H1 (cell line): ENCODE measurements at regions not wholly inside any gene's neighbourhood (a gene's known extent, or its start where the extent isn't known, plus 50 kb on each side); places are given as distances from the start of the nearest gene placed in this dataset.

Experiments
- CTCF ChIA-PET: fragments of 300-600 bp; sonication (Branson Sonifier 250); formaldehyde crosslinking; loops from one replicate; lab custom pipeline; 2021; ENCODE audit not compliant: partially characterized antibody; lab: Charles Lee
- POLR2A ChIA-PET: fragments of 300-600 bp; sonication (Branson Sonifier 250); formaldehyde crosslinking; loops from one replicate; lab custom pipeline; 2021; ENCODE audit warnings: inconsistent platforms; ENCODE audit not compliant: partially characterized antibody; lab: Charles Lee
- DNase-seq, 2 experiments: peaks; one replicate each; pipeline versions ENCODE4 v3.0.0 to v3.0.0-alpha.2; 2010 to 2022; ENCODE audit warnings: low spot score in 2 of 2, low read depth in 1 of 2, mixed read lengths in 1 of 2
- FAIRE-seq: peaks from 2 replicates; lab custom pipeline; 2011; peaks lifted over from hg19 to GRCh38; lab: Jason Lieb, UNC
- H2AFZ ChIP-seq: 2 replicates; pipeline ENCODE4 v1.8.1; 2012; ENCODE audit warnings: low read length, inconsistent platforms
- H2AK5ac ChIP-seq: 2 replicates; pipeline ENCODE4 v1.6.1; 2013; ENCODE audit warnings: low read depth, low read length
- H2BK120ac ChIP-seq: replicated peaks from 2 replicates; pipeline ENCODE3; 2013; ENCODE audit warnings: low read depth, low read length, inconsistent platforms
- H2BK12ac ChIP-seq: 2 replicates; pipeline ENCODE4 v1.6.1; 2013; ENCODE audit warnings: low read depth, low read length
- H2BK15ac ChIP-seq: 2 replicates; pipeline ENCODE4 v1.6.1; 2013; ENCODE audit warnings: low read length
- H2BK20ac ChIP-seq: 2 replicates; pipeline ENCODE4 v1.6.1; 2013; ENCODE audit warnings: low read length
- H2BK5ac ChIP-seq: 2 replicates; pipeline ENCODE4 v1.6.1; 2013; ENCODE audit warnings: low read depth, low read length
- H3K14ac ChIP-seq: 2 replicates; pipeline ENCODE4 v1.6.1; 2013; ENCODE audit warnings: inconsistent platforms; ENCODE audit not compliant: insufficient read length
- H3K18ac ChIP-seq: 2 replicates; pipeline ENCODE4 v1.6.1; 2013; ENCODE audit warnings: low read length; ENCODE audit errors: extremely low read depth
- H3K23ac ChIP-seq: 2 replicates; pipeline ENCODE4 v1.6.1; 2013; ENCODE audit warnings: inconsistent platforms; ENCODE audit not compliant: insufficient read length
- H3K23me2 ChIP-seq: 2 replicates; pipeline ENCODE4 v1.6.1; 2013; ENCODE audit warnings: low read depth, low read length
- H3K27ac ChIP-seq: 2 replicates; pipeline ENCODE4 v1.6.1; 2011; ENCODE audit warnings: low read depth, low read length, inconsistent platforms
- H3K27me3 ChIP-seq, 4 experiments: replicated peaks in 1 of 4; 1 replicate in 1 of 4; 2 replicates in 3 of 4; pipeline versions ENCODE4 v1.6.1 to v1.8.1; 2011 to 2013; ENCODE audit warnings: low read length in 3 of 4, mild to moderate bottlenecking in 3 of 4, inconsistent platforms in 2 of 4, mixed read lengths in 2 of 4, moderate library complexity in 1 of 4; ENCODE audit not compliant: control insufficient read depth in 3 of 4, insufficient read depth in 3 of 4; ENCODE audit errors: extremely low read depth in 1 of 4
- H3K36me3 ChIP-seq, 4 experiments: 2 replicates each; pipeline versions ENCODE4 v1.6.1 to v1.8.1; 2011 to 2013; ENCODE audit warnings: mild to moderate bottlenecking in 4 of 4, low read length in 3 of 4, moderate library complexity in 2 of 4, control low read depth in 1 of 4, inconsistent platforms in 1 of 4; ENCODE audit not compliant: insufficient read depth in 4 of 4, control insufficient read depth in 2 of 4
- H3K4ac ChIP-seq: replicated peaks from 2 replicates; pipeline ENCODE3; 2013; ENCODE audit warnings: low read length, low read depth, mixed read lengths, inconsistent platforms; ENCODE audit not compliant: insufficient read length
- H3K4me1 ChIP-seq, 4 experiments: replicated peaks in 1 of 4; 1 replicate in 1 of 4; 2 replicates in 3 of 4; pipeline versions ENCODE4 v1.6.1 to v1.8.1; 2011 to 2013; ENCODE audit warnings: low read length in 3 of 4, inconsistent platforms in 2 of 4, mixed read lengths in 1 of 4; ENCODE audit not compliant: insufficient read depth in 4 of 4, control insufficient read depth in 3 of 4
- H3K4me2 ChIP-seq, 2 experiments: 2 replicates each; pipeline versions ENCODE4 v1.6.1 to v1.8.1; 2011 to 2013; ENCODE audit warnings: low read depth in 2 of 2, low read length in 2 of 2, control low read depth in 1 of 2, inconsistent platforms in 1 of 2, mild to moderate bottlenecking in 1 of 2; ENCODE audit not compliant: insufficient read depth in 1 of 2
- H3K4me3 ChIP-seq, 4 experiments: fragments of 200-600, 300-600 bp in 1 of 4; sonication (generic), shearing (Covaris generic), sonication (Bioruptor Twin) in 1 of 4; 2 replicates each; pipeline versions ENCODE4 v1.5.1 to v1.8.1; 2011 to 2016; ENCODE audit warnings: low read length in 4 of 4, low read depth in 3 of 4, control low read depth in 2 of 4, inconsistent platforms in 2 of 4, mild to moderate bottlenecking in 2 of 4, mixed read lengths in 1 of 4, moderate library complexity in 1 of 4; ENCODE audit not compliant: insufficient read depth in 2 of 4; ENCODE audit errors: extremely low read depth in 1 of 4
- H3K56ac ChIP-seq: replicated peaks from 2 replicates; pipeline ENCODE3; 2013; ENCODE audit warnings: low read depth, mild to moderate bottlenecking, mixed read lengths, low read length, inconsistent platforms; ENCODE audit not compliant: insufficient read length
- H3K79me1 ChIP-seq: 2 replicates; pipeline ENCODE4 v1.6.1; 2013; ENCODE audit warnings: low read depth, low read length, control low read depth
- H3K79me2 ChIP-seq, 2 experiments: 2 replicates each; pipeline versions ENCODE4 v1.6.1 to v1.8.1; 2012 to 2013; ENCODE audit warnings: low read length in 2 of 2, mild to moderate bottlenecking in 2 of 2, inconsistent platforms in 1 of 2; ENCODE audit not compliant: insufficient read depth in 2 of 2, control insufficient read depth in 1 of 2
- H3K9ac ChIP-seq, 4 experiments: replicated peaks in 1 of 4; 1 replicate in 1 of 4; 2 replicates in 3 of 4; pipeline versions ENCODE4 v1.6.1 to v1.8.1; 2011 to 2013; ENCODE audit warnings: low read depth in 3 of 4, low read length in 3 of 4, control low read depth in 2 of 4, mild to moderate bottlenecking in 2 of 4, moderate library complexity in 2 of 4, inconsistent platforms in 1 of 4; ENCODE audit errors: extremely low read depth in 1 of 4
- H3K9me3 ChIP-seq, 2 experiments: 2 replicates each; pipeline versions ENCODE4 v1.6.1 to v1.8.1; 2012 to 2013; ENCODE audit warnings: mild to moderate bottlenecking in 2 of 2, moderate library complexity in 2 of 2, control low read depth in 1 of 2, inconsistent platforms in 1 of 2, low read depth in 1 of 2, low read length in 1 of 2, mixed read lengths in 1 of 2; ENCODE audit not compliant: insufficient read depth in 2 of 2
- H4K20me1 ChIP-seq, 2 experiments: replicated peaks in 1 of 2; 2 replicates each; pipeline versions ENCODE3 to v1.8.1; 2011 to 2013; ENCODE audit warnings: inconsistent platforms in 2 of 2, low read length in 2 of 2, mild to moderate bottlenecking in 1 of 2; ENCODE audit not compliant: insufficient read depth in 2 of 2, control insufficient read depth in 1 of 2
- H4K5ac ChIP-seq: 2 replicates; pipeline ENCODE4 v1.6.1; 2013; ENCODE audit warnings: low read length, low read depth, mixed read lengths, inconsistent platforms; ENCODE audit not compliant: insufficient read length
- H4K8ac ChIP-seq: 2 replicates; pipeline ENCODE4 v1.8.0; 2013; ENCODE audit warnings: mild to moderate bottlenecking, moderate library complexity, low read length, inconsistent platforms; ENCODE audit not compliant: insufficient read depth; ENCODE audit errors: extremely low read depth
- H4K91ac ChIP-seq: replicated peaks from 2 replicates; pipeline ENCODE3; 2013; ENCODE audit warnings: low read length, mixed read lengths, inconsistent platforms; ENCODE audit not compliant: insufficient read length
- ASH2L ChIP-seq: fragments of 200-600, 300-600 bp; sonication (generic); IDR thresholded peaks from one replicate; pipeline ENCODE4 v1.7.1; 2017; ENCODE audit warnings: low read length
- JUN ChIP-seq: IDR thresholded peaks from 2 replicates; pipeline ENCODE4 v1.6.1; 2011; ENCODE audit warnings: low read depth, mild to moderate bottlenecking, improper control_type of control experiment, low read length
- KDM4A ChIP-seq: IDR thresholded peaks from one replicate; pipeline ENCODE4 v1.7.1; 2012; ENCODE audit warnings: low read depth, mild to moderate bottlenecking, moderate library complexity, low read length, inconsistent platforms; ENCODE audit not compliant: severe bottlenecking
- RAD21 ChIP-seq, 2 experiments: IDR thresholded peaks in 1 of 2; conservative IDR thresholded peaks in 1 of 2; 2 replicates each; pipeline ENCODE4 v1.6.1; 2011; ENCODE audit warnings: low read depth in 2 of 2, low read length in 2 of 2, improper control_type of control experiment in 1 of 2, inconsistent platforms in 1 of 2, mild to moderate bottlenecking in 1 of 2, moderate library complexity in 1 of 2
- TCF12 ChIP-seq: IDR thresholded peaks from 2 replicates; pipeline ENCODE4 v1.6.1; 2011; ENCODE audit warnings: low read depth, mild to moderate bottlenecking, low read length
- YY1 ChIP-seq: IDR thresholded peaks from 2 replicates; pipeline ENCODE4 v1.6.1; 2011; ENCODE audit warnings: low read depth, mild to moderate bottlenecking, low read length
- WGBS, 2 experiments: shearing (Covaris generic) in 1 of 2; methylation state at CpG; one replicate each; pipeline versions ENCODE4 v1.1.6 to v1.1.7; 2013 to 2015; ENCODE audit warnings: low lambda C conversion rate in 2 of 2, mixed read lengths in 2 of 2, inconsistent platforms in 1 of 2, low coverage in 1 of 2, missing lambda C conversion rate in 1 of 2; ENCODE audit not compliant: insufficient replicate concordance in 2 of 2, insufficient coverage in 1 of 2, insufficient read length in 1 of 2; ENCODE audit errors: extremely low coverage in 1 of 2, missing lambda C conversion rate in 1 of 2; 5-methylcytosine and 5-hydroxymethylcytosine counted together
- TF ChIP-seq, protein P1 (sequence below): IDR thresholded peaks from 2 replicates; pipeline ENCODE4 v1.6.1; 2012; ENCODE audit warnings: inconsistent platforms
- TF ChIP-seq, protein P2 (sequence below), 3 experiments: IDR thresholded peaks; 1 replicate in 2 of 3; 2 replicates in 1 of 3; pipeline versions ENCODE4 v1.5.1 to v1.6.1; 2011; ENCODE audit warnings: low read length in 3 of 3, mild to moderate bottlenecking in 3 of 3, inconsistent platforms in 2 of 3, low read depth in 1 of 3, moderate library complexity in 1 of 3; ENCODE audit not compliant: insufficient read depth in 1 of 3; ENCODE audit errors: control extremely low read depth in 1 of 3

DNA sequence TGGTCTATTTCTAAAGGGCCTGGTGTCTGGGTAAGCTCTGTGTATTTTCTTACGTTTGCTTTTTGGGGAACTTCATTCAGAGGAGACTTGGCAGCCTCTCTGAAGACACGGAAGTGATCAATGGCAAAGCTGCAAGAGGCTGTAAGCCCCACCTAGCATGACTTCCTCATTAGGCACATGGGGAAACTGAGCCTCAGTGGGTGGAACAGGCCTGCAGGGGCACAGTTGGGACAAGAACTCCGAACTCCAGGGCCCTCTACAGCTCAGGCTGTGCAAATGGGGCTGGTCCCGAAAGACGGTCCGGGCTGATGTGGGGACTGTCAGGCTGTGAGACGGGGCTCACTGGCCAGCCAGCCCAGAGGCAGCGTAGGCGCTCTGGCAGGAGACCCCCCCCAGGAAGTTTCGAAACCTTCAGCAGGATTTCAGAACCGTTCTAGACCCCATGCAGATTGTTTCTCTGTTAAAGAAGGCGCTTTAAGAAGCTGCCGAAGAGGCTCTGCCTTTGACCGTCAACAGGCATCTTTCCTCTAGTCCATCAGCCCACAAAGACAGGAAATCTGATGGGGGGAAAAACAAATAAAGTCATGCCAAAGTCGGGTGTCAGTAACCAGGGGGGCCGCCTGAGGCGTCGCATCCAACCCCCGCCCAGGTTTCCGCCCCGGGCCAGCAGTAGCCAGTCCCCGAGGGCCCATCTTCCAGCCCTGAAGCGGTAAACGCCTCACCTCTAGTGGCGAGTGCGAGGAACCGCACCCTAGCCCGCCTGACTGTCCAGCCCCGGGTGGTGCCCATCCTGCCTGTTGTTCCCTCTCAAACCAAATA is 79.8 kb upstream of the TBC1D3K start:
- Histone ChIP-seq H3K18ac (no peak overlapping the region), H3K27me3 (no peaks in the 10 kb centered on the region; a peak in 1 of 7 replicates), H3K14ac (no peak overlapping the region), H3K23me2 (no peaks in the 10 kb centered on the region), H3K23ac (no peak overlapping the region), H3K4me3 (peak overlapping the region in 3 of 4 experiments; percentile 17 to 57 (median 23); a peak in 5 of 8 replicates), H3K4ac (no peak overlapping the region), H2BK5ac (no peak overlapping the region), H3K36me3 (no peaks in the 10 kb centered on the region), H4K20me1 (no peaks in the 10 kb centered on the region), H3K9me3 (no peaks in the 10 kb centered on the region; a peak in 1 of 4 replicates), H3K9ac (no peak overlapping the region), H4K5ac (no peak overlapping the region), H4K91ac (no peak overlapping the region), H2BK20ac (no peak overlapping the region), H4K8ac (0 out of 2 replicates have a peak overlapping the region, but pooled peaks have one; percentile 69), H3K4me1 (no peaks in the 10 kb centered on the region; a peak in 2 of 7 replicates), H2BK15ac (0 out of 2 replicates have a peak overlapping the region, but pooled peaks have one; percentile 72), H3K79me1 (no peaks in the 10 kb centered on the region), H2BK12ac (no peak overlapping the region), H2BK120ac (no peak overlapping the region), H3K4me2 (peak overlapping the region; percentile 5 to 69; a peak in 3 of 4 replicates), H2AFZ (peak overlapping the region; percentile 87), H2AK5ac (no peak overlapping the region), H3K79me2 (no peaks in the 10 kb centered on the region), H3K56ac (no peak overlapping the region), H3K27ac (no peak overlapping the region)
- FAIRE-seq (no peak), DNase-seq (peak; percentile 29 to 90)
- CTCF ChIA-PET, result interaction anchor here (0.6 to 2.1 kb wide), 15 partner anchors 10 to 325 kb away, joined by 3 to 11 read pairs (median 4); partner anchors contain the start of gene HNF1B
- POLR2A ChIA-PET, result interaction anchor here (1.2 kb wide), 1 partner anchor 13 kb away, joined by 3 read pairs; no protein-coding TSS in a partner anchor
- WGBS, 2 experiments, result 29% methylated on average over 29 of the region's 29 CpGs; no CpG with 5 or more reads in 1 of the 2 experiments
- TF ChIP-seq TCF12 (no peak), ASH2L (peak; percentile 34), RAD21 (IDR thresholded peaks at IDR 0.05 in 1 of 2, conservative IDR thresholded peaks at IDR 0.05 in 1 of 2; ENCODE audit: low read depth in 2 of 2, low read length in 2 of 2) (peak; percentile 74 to 85), JUN (0 out of 2 replicates have a peak, but pooled peaks have one; percentile 4), KDM4A (peak; percentile 36), YY1 (peak; percentile 47; the same call in 1 of the 2 replicates)
- TF ChIP-seq, protein P1, sequence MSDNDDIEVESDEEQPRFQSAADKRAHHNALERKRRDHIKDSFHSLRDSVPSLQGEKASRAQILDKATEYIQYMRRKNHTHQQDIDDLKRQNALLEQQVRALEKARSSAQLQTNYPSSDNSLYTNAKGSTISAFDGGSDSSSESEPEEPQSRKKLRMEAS, result peak; percentile 17; the same call in 1 of the 2 replicates
- TF ChIP-seq, protein P2, sequence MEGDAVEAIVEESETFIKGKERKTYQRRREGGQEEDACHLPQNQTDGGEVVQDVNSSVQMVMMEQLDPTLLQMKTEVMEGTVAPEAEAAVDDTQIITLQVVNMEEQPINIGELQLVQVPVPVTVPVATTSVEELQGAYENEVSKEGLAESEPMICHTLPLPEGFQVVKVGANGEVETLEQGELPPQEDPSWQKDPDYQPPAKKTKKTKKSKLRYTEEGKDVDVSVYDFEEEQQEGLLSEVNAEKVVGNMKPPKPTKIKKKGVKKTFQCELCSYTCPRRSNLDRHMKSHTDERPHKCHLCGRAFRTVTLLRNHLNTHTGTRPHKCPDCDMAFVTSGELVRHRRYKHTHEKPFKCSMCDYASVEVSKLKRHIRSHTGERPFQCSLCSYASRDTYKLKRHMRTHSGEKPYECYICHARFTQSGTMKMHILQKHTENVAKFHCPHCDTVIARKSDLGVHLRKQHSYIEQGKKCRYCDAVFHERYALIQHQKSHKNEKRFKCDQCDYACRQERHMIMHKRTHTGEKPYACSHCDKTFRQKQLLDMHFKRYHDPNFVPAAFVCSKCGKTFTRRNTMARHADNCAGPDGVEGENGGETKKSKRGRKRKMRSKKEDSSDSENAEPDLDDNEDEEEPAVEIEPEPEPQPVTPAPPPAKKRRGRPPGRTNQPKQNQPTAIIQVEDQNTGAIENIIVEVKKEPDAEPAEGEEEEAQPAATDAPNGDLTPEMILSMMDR (IDR thresholded peaks at IDR 0.05; ENCODE audit: control extremely low read depth in 1 of 3, insufficient read depth in 1 of 3, low read depth in 1 of 3, low read length in 3 of 3), result peak; percentile 80 to 94 (median 88)
